Upper lobe of left lung (tissue), 4 donors: ENCODE measurements at regions not wholly inside any gene's neighbourhood (a gene's known extent, or its start where the extent isn't known, plus 50 kb on each side); places are given as distances from the start of the nearest gene placed in this dataset.

Experiments used
- CTCF ChIP-seq, 6 experiments: fragments of 450-650 bp in 4 of 6; fragments of 200-600 bp in 2 of 6; sonication (generic) in 2 of 6; IDR thresholded peaks; one replicate each; pipeline ENCODE4 v1.5.1; 2016 to 2019; ENCODE audit warnings: antibody characterized with exemption in 6 of 6
- EP300 ChIP-seq, 4 donors: sonication (generic); formaldehyde crosslinking; IDR thresholded peaks; one replicate each; pipeline ENCODE4 v1.5.1; 2017; ENCODE audit warnings: antibody characterized with exemption in 4 of 4, control low read depth in 2 of 4
- POLR2A ChIP-seq, 4 donors: fragments of 450-650 bp; IDR thresholded peaks; one replicate each; pipeline ENCODE4 v1.5.1; 2016 to 2017; ENCODE audit warnings: antibody characterized with exemption in 4 of 4, mild to moderate bottlenecking in 2 of 4
- POLR2AphosphoS5 ChIP-seq, 2 donors: sonication (generic); formaldehyde crosslinking; IDR thresholded peaks; one replicate each; pipeline ENCODE4 v1.5.1; 2017; ENCODE audit warnings: antibody characterized with exemption in 2 of 2

DNA sequence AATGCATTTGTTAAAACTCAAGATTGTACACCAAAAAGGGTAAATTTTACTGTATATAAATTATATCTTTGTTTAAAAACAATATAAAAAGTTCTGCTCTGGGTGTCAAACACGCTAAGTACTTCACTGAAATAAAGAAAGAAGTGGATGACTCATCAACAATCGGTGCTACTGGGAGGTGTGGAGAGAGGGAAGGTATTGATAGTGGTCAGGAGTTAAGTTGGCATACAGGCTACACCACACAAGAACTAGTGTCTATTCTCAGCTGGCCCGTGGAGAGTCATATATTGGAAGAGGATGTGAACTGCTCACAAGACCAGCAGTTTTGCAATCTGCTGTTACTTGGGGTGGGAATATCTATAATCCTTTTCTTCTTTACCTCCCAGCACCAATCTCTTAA lies 145.7 kb upstream of the TRPC7 start:
- no peak for TF ChIP-seq CTCF (IDR thresholded peaks at IDR 0.05)
- TF ChIP-seq POLR2A (IDR thresholded peaks at IDR 0.05) = no peak
- TF ChIP-seq EP300 (IDR thresholded peaks at IDR 0.05) = no peak
- no peak for TF ChIP-seq POLR2AphosphoS5 (IDR thresholded peaks at IDR 0.05)
